Stimulated activated CD4-positive, alpha-beta T cell treated with anti-CD3 and anti-CD28 coated beads, Interleukin-1b, Interleukin-23, amount 100 ng/mL, for 4 hours (primary cell): ENCODE measurements at regions not wholly inside any gene's neighbourhood (a gene's known extent, or its start where the extent isn't known, plus 50 kb on each side); places are given as distances from the start of the nearest gene placed in this dataset.

Experiments used
- DNase-seq, 2 donors: peaks; one replicate each; pipeline ENCODE4 v3.0.0-alpha.2; 2020; ENCODE audit warnings: low read depth in 2 of 2

DNA sequence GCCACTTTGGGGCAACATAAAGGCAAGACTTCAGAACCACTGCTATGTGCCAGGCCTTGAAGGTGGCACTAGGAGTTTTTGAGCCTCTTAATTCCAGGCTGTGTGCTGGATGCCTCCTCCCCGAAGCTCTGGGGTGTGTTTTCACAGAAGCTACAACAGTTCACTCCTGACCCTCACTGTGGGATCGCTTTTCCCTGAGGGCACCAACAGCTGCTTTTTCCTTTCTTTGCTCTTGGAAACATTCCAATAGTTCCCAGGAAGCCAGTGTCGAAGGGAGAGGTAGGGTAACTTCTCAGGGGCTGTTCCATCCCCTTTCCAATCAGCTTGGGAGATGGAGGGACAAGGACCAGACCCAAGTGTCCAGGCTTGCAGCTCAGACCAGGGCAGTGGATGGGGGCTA is 153.4 kb downstream of the C1orf94 start:
- no peak for DNase-seq

DNA sequence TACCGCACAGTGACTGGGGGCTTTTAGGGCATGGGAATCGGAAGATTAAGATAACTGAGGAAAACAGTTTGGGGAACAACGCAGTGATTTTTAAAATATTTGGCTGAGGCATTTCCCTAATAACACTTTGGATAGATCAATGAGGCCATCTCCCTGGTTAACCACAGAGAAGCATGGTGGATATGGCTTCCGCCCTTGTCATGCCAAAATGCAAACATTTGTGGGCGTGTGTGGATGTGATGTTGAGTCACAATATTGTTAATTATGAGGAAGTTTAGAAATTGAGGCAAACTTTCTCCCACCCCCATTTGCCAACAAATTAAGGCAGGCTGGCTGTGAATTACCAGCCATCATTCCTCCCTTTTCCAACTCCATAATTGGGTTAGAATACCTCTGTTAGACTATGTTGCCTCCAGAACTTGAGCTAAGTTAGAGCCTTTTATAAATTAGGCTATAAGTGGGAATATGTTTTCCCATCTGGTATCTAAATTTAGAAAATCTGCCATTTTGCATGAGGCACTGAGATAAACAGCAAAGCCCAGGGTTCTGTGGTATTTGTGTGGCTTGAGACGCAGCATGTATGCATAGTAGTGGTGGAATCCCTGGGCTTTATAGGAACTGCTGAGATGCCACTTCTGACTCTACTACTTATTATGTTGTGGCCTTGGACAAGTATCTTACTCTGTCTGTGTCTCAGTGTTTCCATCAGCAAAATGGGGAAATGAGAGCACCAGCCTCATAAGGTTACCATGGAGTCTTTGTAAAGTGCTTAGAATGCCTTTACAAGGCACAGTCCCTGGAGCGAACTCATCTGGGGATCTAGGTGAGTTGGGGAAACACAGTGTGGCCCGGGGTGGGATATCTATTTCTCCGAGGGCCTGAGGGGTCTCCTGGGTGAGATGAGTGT is 154.6 kb downstream of the C1orf94 start:
- no peak for DNase-seq

DNA sequence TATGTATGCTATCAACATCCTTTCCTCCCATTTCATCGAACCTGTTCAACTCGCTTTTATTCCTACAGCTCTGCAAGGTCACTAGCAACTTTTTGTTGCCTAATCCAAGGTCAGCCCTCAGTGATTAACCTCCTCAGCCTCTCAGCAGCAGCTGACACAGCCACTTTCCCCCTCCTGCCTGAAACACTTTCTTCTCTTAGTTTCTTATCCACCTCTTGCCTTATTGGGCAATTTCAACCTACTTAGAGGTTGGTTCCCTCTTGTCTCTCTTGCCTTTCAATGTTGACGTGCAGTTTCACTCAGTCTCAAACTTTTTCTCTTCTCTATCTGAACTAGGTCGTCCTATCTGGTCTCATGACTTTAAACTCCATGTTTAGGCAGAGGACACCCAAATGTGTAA is 156.3 kb downstream of the C1orf94 start:
- no peak for DNase-seq

DNA sequence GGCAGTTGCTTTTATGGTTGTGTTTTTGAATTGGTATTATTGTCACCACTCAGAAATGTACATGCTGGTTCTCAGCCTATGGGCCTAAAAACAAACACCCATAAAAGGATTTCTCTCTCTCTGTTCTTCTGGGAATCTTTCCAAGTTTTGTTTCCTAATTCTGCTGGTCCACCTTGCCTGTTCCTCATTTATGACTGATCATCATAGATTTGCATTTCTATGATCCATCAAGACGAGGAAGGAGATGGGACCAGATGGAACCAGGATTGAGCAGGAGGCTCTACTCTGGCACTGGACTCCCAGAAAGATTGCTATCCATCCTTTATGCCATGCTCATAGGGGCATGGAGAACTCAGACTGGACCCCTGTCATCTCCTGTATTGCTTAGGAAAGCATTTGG is 162.2 kb downstream of the C1orf94 start:
- no peak for DNase-seq

DNA sequence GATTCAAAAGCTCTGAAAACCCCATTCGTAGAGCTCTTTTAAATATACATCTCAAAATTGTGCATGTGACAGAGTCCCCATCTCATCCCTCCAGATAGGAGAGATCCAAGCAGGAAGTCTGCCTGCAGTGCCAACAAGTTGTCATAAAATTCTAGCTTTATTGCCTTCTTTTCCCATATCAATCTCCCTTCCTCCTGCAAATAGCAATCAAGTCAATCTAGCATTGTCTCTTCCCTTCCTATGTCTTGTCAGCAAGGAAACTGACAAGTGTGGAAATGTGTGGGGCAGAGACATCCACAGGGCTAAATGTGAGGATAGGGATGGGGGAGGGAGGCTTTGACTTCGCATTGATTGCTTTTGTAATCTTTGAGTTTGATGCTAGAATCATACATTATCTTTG is 165.2 kb downstream of the C1orf94 start:
- DNase-seq = no peak

DNA sequence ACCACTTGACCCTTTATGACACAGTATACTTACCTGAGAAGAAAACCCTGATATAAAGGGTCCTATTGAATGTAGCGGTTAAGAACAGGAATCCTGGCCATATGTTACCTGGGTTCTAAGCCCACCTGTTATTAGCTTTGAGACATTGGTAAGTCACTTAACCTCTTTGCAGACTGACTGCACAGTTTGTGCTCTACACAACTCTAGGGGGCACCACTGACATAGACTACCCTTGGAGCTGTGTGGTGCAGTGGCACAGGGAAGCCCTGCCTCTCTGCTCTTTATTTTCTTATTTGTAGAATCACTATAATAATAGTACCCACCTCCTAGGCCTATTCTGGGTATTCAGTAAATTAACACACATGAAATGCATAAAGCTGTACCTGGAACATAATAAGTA is 165.6 kb downstream of the C1orf94 start:
- no peak for DNase-seq

DNA sequence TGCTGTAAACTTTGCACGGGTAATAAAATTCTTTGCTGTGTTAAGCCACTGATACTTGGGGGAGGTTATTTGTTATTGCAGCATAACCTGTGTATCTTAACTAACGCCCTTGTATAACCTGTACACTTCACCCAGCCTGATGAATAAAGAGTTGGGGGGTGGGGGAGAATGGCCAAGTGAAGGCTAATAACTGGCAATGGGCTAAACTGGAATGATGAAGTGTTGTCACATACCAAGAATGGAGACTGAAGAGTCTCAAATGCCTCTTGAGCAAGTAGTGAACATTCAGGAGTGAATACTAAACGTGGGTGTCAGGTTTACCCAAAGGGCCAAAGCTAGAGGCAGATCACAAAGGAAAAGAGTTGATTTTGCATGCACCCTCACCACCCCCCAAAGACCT is 169.4 kb downstream of the C1orf94 start:
- no peak for DNase-seq

DNA sequence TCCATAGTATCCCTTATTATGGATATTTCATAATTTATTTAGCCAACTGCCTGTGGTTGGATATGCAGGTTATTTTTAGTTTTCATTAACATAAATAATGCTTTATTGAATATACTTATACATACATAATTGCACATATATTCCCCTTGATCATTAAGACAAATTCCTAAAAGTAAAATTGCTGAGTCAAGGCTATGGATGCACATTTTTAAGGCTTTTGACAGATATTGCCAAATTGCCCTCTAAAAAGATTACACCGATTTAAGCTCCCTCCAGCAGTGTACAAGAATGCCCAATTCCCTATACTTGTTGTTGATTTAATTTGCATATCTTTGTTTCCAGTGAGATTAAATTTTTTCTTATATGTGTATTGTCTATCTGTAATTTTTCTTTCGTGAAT is 176.7 kb downstream of the C1orf94 start:
- DNase-seq = no peak

DNA sequence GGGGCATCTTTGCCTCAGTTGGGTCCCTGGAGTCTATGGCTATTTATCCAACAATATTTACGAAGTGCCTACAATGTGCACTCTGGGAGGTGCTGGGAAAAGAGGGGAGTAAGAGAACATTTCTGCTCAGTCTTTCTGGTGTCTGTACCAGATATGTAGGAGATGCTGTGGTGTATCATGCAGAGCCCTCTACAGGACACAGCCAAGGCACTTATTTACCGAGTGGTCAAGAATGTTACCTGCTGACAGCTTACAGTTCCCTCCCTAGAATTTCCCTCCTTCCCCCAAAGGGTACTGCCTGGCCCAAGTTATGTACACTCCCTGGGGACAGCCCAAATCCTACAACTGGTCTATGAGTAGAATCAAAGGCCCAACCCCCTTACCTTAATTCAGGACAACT is 177.7 kb downstream of the C1orf94 start:
- DNase-seq = no peak

DNA sequence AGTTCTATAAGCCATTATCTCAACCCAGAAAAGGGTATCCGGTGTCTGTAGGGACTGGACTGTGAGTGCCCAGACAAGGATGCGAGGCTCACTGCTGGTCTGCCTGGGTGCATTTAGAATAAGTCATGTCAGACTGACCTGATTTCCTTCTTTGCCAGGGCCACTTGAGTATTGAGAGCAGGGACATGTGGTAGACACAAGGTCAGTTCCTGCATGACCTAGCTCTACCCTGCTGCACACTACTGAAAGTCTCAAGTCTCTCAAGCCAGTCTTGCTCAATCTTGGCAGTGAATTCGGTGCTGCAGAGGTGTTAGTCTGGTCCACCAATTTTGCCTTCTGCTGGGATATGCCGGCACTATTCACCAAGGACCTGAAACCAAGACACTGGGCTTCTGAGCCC is 180.1 kb downstream of the C1orf94 start:
- no peak for DNase-seq

DNA sequence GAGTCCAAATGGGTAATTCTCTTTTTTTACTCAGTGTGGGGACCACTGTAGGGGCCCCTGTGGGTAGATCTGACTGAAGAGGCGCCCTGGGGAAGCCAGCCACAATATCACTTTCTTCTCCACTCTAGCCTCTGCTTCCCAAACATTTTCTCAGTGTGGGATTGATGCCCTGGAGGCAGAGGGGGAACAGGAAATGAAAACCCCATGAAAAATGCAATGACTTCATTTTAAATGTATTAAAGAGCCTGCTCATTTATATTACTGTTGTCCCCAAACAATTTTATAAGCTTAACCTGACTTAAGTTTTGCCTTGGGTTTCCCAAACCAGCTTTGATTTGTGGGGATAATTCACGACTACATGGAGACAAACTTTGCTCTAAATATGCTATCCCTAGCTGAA is 181.9 kb downstream of the C1orf94 start:
- no peak for DNase-seq

DNA sequence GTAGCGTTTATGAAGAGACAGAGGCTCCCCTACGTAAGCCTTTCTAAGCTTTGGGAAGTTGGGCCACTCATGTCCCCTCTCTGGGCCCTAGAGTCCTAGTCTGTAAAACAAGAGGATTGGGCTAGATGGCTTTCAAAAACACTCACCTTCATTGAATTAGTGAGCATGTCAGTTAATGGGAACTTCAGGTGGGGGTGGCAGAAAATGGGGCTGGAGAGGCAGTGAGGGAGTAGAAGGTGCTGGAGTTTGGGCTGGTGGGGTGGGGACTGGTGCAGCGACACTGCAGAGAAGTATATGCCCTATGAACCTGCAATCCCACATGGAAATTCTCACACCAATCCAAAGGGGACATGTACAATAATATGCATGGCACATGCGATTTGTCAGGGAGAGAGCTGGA is 182.7 kb downstream of the C1orf94 start:
- DNase-seq = no peak

DNA sequence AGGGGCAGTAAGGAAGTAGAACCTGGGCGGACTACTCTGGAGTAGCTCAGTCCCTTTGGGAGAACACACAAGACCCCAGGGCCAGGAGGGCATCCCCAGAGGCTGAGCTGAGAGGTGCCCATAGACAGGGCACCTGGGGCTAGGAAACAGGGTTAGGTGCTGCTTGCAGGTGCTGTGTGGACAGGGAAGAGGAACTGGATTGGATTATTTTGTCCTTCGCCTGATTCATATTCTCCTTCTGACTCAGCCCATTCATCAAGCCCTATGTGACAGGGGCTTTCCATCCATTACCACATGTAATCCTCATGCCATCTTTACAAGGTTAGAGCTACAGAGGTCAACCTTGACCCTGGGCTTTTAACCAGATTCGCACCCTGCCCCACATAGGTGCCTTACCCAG is 183.9 kb downstream of the C1orf94 start:
- no peak for DNase-seq

DNA sequence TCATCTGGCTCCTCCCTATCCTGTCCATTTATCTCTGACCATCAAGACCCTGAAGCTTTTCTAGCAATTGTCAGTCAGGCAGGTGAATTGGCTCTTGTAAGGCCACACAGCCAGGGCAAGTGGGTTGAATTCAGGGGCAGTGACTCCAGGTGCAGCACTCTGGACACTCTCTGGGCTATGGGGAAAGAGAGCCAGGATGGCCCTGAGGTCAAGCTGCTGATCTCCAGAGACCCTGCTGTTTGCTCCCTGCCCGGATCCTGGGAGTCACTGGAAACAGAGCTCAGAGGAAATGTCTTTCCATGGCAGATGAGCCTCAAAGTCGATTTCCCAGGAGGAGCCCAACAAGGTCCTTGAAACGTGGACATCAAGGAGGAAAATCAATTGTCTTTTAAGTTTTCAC is 184.4 kb downstream of the C1orf94 start:
- DNase-seq = no peak

DNA sequence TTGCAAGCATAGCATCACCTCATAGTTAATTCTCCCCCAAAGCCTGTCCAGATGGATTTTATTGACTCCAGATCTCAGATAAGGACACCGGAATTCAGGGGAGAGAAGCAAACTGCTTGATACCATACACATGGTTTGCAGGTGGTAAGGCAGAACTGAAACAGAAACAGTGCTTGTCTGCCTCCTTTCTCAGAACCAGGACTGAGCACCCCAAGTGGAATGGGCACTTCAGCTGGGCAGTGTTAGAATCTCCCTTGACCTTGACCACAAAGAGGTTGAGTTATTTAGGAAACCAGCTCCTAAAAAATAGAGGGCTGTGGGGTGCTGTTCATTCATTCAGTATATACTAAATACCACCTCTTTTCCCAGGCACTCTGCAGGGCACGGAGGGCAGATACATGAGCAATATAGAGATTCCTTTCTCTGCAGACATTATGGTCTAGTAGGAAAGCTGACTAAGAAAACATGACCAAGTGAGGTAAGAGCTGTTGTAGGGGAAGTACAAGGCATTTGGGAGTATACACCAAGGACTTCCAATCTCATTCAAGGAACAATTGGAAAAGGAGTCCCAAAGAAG is 185.2 kb downstream of the C1orf94 start:
- no peak for DNase-seq

DNA sequence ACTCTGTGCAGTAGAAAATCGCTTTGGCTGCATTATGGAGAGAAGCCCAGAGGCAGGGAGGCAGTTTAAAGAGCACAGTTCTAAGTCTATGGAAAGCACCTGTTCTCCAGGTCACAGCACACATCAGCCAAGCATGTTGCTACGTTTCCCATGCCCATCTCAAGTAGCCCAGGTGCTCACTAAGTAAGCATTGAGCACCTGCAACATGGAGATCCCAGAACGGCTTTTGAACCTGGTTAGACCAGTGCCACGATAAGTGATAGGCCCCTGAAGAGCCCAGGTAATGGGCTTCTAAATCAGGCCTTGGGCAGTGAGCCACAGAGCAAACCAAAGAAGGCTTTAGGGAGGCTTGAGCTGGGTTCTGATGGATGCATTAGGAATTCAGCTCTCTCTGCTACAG is 186.2 kb downstream of the C1orf94 start:
- DNase-seq = no peak

DNA sequence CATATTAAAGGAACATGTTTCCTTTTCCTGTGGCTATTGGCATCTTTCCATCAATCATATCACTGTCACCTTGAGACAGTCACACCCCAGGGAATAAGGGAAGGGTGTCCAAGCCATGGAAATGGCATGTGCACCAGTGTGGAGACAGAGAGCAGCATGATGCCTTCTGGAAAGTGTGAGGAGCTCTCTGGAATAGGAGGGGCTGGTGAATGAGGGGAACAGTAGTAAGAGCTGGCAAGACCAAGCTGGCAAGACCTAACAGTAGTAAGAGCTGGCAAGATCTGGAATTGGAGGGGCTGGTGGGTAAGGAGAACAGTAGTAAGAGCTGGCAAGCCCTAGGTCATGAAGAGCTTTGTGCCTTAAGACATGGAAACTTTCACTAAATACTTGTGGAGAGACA is 186.7 kb downstream of the C1orf94 start:
- no peak for DNase-seq

DNA sequence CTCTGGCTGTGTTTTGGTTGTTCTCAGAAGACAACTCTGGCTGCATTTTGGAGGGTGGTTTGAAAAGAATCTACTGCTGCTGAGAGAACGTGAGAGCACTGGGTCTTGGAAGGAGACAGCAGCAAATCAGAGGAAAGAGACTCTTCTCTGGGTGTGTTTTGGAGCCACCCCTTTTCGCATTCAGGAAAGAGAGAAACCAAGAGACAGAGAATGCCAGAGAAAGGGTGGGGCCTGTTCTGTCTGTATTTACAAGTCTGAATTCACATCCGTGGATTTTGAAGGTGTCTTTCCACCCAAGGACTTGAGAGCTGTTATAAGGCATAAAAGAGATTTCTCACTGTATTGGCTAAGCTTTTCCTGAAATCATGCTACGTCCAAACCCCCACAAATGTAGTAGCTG is 187.2 kb downstream of the C1orf94 start:
- no peak for DNase-seq

DNA sequence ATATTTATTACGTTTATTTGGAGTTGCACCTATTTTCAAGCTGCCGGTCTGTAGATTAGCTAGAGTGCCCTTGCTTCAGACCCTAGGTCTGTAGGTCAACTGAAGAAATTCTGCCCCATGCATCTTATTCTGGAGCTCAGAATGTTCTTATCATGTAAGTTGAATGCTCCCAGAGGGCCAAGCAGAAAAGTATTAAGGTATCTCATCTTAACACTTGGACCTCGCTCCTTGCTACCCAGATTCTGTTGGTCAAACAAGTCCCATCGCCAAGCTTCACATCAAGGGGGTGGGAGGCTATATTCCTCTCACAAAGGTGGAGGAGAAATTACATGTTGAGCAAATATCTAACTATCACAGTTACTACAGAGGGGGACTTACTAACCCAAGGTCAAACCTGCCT is 187.7 kb downstream of the C1orf94 start:
- DNase-seq = no peak

DNA sequence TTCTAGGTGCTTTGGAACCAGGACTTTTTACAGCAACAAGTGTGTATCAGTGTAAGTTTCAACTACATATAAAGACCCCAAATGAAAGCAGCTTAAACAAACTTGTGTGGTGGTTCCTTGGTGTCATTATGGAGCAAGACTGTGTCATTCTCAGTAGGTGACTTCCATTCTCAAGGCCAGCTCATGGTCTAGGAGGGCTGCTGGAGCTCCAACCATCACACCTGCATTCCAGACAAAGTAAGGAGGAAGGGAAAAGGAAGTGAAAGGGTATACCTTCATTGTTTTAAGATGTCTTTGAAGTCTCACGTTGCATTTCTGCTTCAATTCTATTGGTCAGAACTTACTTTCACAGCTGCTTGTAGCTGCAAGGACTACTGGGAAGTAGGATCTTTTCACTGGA is 188.6 kb downstream of the C1orf94 start:
- DNase-seq = no peak

DNA sequence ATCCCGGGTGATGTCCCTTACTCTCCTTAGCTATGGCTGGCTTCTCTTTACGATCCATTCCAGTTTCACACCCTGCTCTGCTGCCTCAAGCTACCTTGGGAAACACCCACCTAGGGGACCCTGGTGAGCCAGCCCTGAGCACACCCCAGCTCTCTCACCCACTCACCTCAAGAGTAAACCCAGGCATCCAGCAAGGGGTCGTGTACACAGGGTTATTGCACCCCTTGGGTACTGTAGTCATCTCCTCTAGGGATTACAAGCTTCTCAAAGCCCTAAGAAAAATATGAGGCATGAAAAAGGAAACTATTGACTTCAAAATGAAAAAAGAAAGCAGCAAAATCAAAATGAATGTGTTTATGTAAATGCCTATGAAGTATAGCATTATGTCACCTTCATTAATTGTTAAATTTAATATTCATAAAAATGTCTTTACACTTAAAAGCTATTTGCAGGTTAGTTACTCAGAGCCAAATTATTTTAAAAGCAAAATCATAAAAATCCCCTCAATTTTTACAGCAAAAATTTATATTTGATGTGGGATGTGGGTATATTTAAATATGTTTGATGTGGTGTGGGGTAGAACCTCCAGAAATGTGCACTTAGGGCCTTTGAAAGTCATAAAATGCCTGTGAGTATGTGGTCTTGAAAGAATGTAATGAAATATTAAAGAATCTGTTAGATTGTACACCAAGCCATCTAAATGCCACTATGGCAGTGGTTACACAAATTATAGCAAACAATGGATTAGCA is 190.3 kb downstream of the C1orf94 start:
- DNase-seq = no peak

DNA sequence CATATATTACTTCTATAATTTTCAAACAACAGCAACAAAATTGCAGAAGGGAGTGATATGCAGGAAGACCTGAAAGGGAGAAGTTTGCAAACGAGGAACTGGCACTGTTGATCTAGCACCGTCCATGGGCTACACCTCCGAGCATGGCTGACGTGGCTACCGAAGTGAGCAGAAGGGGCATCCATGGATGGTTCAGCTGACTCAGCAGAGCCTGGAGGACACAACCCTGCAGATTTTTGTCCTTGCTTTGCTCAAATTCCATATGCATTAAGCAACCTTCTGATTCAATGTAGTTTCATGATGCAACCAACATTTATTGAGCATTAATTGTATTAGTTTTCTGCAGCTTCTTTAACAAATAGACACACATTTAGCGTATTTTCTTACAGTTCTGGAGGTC is 191.2 kb downstream of the C1orf94 start:
- DNase-seq = no peak
